ENCODE measurements at regions not wholly inside any gene's neighbourhood (a gene's known extent, or its start where the extent isn't known, plus 50 kb on each side); places are given as distances from the start of the nearest gene placed in this dataset.

DNA sequence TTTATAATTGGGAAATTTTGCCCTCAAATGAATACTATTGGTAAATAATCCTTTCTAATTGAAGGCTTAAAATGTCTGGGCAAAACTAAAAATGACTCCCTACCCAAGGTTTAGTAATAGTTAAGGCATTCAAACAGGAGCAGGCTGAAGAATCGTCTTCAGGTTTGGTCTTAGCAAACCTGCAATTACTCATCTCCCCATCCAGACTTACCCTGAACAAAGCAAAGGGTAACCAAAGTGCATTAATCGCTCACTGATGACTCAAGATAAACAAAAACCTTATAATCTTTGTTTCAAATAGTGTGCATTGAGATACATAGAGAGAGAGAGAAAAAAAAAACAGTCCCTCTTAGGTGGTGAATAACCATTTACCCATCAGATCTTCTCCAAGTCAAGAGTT is 225.5 kb downstream of the BMP2 start:
- no peak overlapping the region for H3K4me3 ChIP-seq (ENCODE audit: low read length)
- no peaks in the 10 kb centered on the region for H3K9me3 Mint-ChIP-seq
- DNase-seq: no peak
- H3K9ac ChIP-seq (ENCODE audit: extremely low read depth, low read length, poor library complexity, severe bottlenecking): no peak overlapping the region
- H3K4me1 Mint-ChIP-seq: peaks cover 7% of the 10 kb centered on the region
- H3K4me3 Mint-ChIP-seq: no peak overlapping the region
- no peak overlapping the region for H3K27ac ChIP-seq (ENCODE audit: low read depth, low read length)
- TF ChIP-seq, protein P1, sequence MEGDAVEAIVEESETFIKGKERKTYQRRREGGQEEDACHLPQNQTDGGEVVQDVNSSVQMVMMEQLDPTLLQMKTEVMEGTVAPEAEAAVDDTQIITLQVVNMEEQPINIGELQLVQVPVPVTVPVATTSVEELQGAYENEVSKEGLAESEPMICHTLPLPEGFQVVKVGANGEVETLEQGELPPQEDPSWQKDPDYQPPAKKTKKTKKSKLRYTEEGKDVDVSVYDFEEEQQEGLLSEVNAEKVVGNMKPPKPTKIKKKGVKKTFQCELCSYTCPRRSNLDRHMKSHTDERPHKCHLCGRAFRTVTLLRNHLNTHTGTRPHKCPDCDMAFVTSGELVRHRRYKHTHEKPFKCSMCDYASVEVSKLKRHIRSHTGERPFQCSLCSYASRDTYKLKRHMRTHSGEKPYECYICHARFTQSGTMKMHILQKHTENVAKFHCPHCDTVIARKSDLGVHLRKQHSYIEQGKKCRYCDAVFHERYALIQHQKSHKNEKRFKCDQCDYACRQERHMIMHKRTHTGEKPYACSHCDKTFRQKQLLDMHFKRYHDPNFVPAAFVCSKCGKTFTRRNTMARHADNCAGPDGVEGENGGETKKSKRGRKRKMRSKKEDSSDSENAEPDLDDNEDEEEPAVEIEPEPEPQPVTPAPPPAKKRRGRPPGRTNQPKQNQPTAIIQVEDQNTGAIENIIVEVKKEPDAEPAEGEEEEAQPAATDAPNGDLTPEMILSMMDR (conservative IDR thresholded peaks at IDR 0.05): no peak
- no peaks in the 10 kb centered on the region for H3K36me3 Mint-ChIP-seq (ENCODE audit: low read depth)
- H3K9me3 ChIP-seq (ENCODE audit: control insufficient read depth, low read length): peaks cover 14% of the 10 kb centered on the region
- H3K27me3 ChIP-seq (ENCODE audit: control insufficient read depth, insufficient read depth, low read length, poor library complexity, severe bottlenecking): no peaks in the 10 kb centered on the region
- H3K27me3 Mint-ChIP-seq (ENCODE audit: insufficient read depth): no peaks in the 10 kb centered on the region
- H3K36me3 ChIP-seq (ENCODE audit: control insufficient read depth, insufficient read depth, low read length): no peaks in the 10 kb centered on the region
- no peaks in the 10 kb centered on the region for H3K4me1 ChIP-seq (ENCODE audit: control insufficient read depth, insufficient read depth, low read length)
- no peak overlapping the region for H3K27ac Mint-ChIP-seq
- WGBS, 2 experiments (ENCODE audit: insufficient coverage in 1 of 2, insufficient read length in 1 of 2): 83 to 100% methylated on average over 1 to 2 of the region's 2 CpGs

DNA sequence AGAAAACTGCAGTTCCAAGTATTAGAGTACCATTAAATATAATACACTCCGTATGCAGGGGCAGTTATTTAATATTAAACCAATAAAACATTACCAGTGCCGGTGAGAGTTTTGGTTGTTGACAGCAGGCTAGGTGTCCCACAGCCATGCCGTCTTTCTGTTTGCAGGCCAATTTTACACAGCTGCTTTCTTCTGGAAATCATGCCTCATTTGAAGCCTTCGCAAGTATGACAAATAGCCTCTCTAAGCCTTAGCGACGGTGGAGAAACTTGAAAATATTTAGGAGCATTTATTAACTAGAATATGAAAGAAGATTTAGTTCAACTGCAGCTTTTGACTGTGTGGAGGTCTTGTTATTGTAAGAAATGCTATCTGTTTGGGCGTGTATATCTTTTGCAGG is 226.0 kb downstream of the BMP2 start:
- WGBS, 2 experiments (ENCODE audit: insufficient coverage in 1 of 2, insufficient read length in 1 of 2): 92 to 99% methylated on average over 7 of the region's 7 CpGs
- peaks cover 14% of the 10 kb centered on the region for H3K9me3 ChIP-seq (ENCODE audit: control insufficient read depth, low read length)

DNA sequence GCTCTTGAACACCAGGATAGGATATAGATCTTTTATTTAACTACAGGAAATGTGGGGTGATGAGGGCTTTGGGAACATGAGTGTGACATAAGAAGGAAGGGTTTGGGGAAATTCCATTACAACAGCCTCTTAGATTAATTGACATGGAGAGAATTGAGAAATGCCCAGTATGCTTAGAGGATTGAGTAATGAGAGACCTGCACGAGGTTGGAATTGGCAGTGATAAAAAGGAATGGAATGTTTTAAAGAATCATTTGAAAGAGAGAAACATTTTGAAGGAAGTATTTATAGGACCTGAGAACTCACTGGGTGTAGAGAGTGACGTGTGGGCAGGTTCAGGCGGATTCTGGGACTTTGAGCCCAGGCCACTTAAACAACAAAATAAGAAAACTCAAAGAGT is 227.0 kb downstream of the BMP2 start:
- TF ChIP-seq, protein P1 (conservative IDR thresholded peaks at IDR 0.05): no peak
- Mint-ChIP-seq H3K36me3 (ENCODE audit: low read depth) (no peaks in the 10 kb centered on the region), H3K4me3 (no peak overlapping the region), H3K4me1 (peaks cover 10% of the 10 kb centered on the region), H3K27me3 (ENCODE audit: insufficient read depth) (no peaks in the 10 kb centered on the region), H3K9me3 (no peaks in the 10 kb centered on the region), H3K27ac (no peak overlapping the region)
- no peak overlapping the region for H3K27ac ChIP-seq (ENCODE audit: low read depth, low read length)
- H3K9ac ChIP-seq (ENCODE audit: extremely low read depth, low read length, poor library complexity, severe bottlenecking): no peak overlapping the region
- no peak for DNase-seq
- peaks cover 14% of the 10 kb centered on the region for H3K9me3 ChIP-seq (ENCODE audit: control insufficient read depth, low read length)
- H3K27me3 ChIP-seq (ENCODE audit: control insufficient read depth, insufficient read depth, low read length, poor library complexity, severe bottlenecking): no peaks in the 10 kb centered on the region
- no peaks in the 10 kb centered on the region for H3K4me1 ChIP-seq (ENCODE audit: control insufficient read depth, insufficient read depth, low read length)
- no peaks in the 10 kb centered on the region for H3K36me3 ChIP-seq (ENCODE audit: control insufficient read depth, insufficient read depth, low read length)
- H3K4me3 ChIP-seq (ENCODE audit: low read length): no peak overlapping the region
- 94 to 100% methylated on average over 1 to 3 of the region's 3 CpGs for WGBS, 2 experiments (ENCODE audit: insufficient coverage in 1 of 2, insufficient read length in 1 of 2)

More for the DNA sequence above, 226.0 kb downstream of the BMP2 start:
- Histone ChIP-seq H3K27ac (ENCODE audit: low read depth, low read length) (no peak overlapping the region), H3K9ac (ENCODE audit: extremely low read depth, low read length, poor library complexity, severe bottlenecking) (no peak overlapping the region), H3K4me3 (ENCODE audit: low read length) (no peak overlapping the region), H3K4me1 (ENCODE audit: control insufficient read depth, insufficient read depth, low read length) (no peaks in the 10 kb centered on the region), H3K27me3 (ENCODE audit: control insufficient read depth, insufficient read depth, low read length, poor library complexity, severe bottlenecking) (no peaks in the 10 kb centered on the region), H3K36me3 (ENCODE audit: control insufficient read depth, insufficient read depth, low read length) (no peaks in the 10 kb centered on the region)
- TF ChIP-seq, protein P1 (conservative IDR thresholded peaks at IDR 0.05): no peak
- Mint-ChIP-seq H3K4me1 (peaks cover 7% of the 10 kb centered on the region), H3K27me3 (ENCODE audit: insufficient read depth) (no peaks in the 10 kb centered on the region), H3K4me3 (no peak overlapping the region), H3K36me3 (ENCODE audit: low read depth) (no peaks in the 10 kb centered on the region), H3K9me3 (no peaks in the 10 kb centered on the region), H3K27ac (no peak overlapping the region)
- DNase-seq: no peak

Measured in endodermal cell (in vitro differentiated cells).